ENCODE measurements at regions not wholly inside any gene's neighbourhood (a gene's known extent, or its start where the extent isn't known, plus 50 kb on each side); places are given as distances from the start of the nearest gene placed in this dataset.

GRCh38 chr16:64421515-64421914, 700.3 kb downstream of the CDH11 start:
- no peak for FAIRE-seq
- peak; percentile 8 for DNase-seq (ENCODE audit: low read depth)
- H3K27me3 ChIP-seq (ENCODE audit: control insufficient read depth, insufficient read depth, low read length) = no peaks in the 10 kb centered on the region
- TF ChIP-seq, protein P1, sequence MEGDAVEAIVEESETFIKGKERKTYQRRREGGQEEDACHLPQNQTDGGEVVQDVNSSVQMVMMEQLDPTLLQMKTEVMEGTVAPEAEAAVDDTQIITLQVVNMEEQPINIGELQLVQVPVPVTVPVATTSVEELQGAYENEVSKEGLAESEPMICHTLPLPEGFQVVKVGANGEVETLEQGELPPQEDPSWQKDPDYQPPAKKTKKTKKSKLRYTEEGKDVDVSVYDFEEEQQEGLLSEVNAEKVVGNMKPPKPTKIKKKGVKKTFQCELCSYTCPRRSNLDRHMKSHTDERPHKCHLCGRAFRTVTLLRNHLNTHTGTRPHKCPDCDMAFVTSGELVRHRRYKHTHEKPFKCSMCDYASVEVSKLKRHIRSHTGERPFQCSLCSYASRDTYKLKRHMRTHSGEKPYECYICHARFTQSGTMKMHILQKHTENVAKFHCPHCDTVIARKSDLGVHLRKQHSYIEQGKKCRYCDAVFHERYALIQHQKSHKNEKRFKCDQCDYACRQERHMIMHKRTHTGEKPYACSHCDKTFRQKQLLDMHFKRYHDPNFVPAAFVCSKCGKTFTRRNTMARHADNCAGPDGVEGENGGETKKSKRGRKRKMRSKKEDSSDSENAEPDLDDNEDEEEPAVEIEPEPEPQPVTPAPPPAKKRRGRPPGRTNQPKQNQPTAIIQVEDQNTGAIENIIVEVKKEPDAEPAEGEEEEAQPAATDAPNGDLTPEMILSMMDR (IDR thresholded peaks at IDR 0.05; ENCODE audit: insufficient read depth, low read length, severe bottlenecking) = no peak
- H3K4me3 ChIP-seq (ENCODE audit: low read depth, low read length) = no peak overlapping the region
- H3K36me3 ChIP-seq (ENCODE audit: control insufficient read depth, insufficient read depth, low read length) = no peaks in the 10 kb centered on the region

GRCh38 chr16:64419832-64420231, 702.0 kb downstream of the CDH11 start:
- Histone ChIP-seq H3K27me3 (ENCODE audit: control insufficient read depth, insufficient read depth, low read length) (no peaks in the 10 kb centered on the region), H3K36me3 (ENCODE audit: control insufficient read depth, insufficient read depth, low read length) (no peaks in the 10 kb centered on the region), H3K4me3 (ENCODE audit: low read depth, low read length) (no peak overlapping the region)
- no peak for DNase-seq (ENCODE audit: low read depth)
- TF ChIP-seq, protein P1 (IDR thresholded peaks at IDR 0.05; ENCODE audit: insufficient read depth, low read length, severe bottlenecking) = no peak
- no peak for FAIRE-seq

- Histone ChIP-seq H3K27me3 (ENCODE audit: control insufficient read depth, insufficient read depth, low read length) (no peaks in the 10 kb centered on the region), H3K4me3 (ENCODE audit: low read depth, low read length) (no peak overlapping the region), H3K36me3 (ENCODE audit: control insufficient read depth, insufficient read depth, low read length) (no peaks in the 10 kb centered on the region)
- peak; percentile 47 for FAIRE-seq
- TF ChIP-seq, protein P1 (IDR thresholded peaks at IDR 0.05; ENCODE audit: insufficient read depth, low read length, severe bottlenecking) = no peak
- peak; percentile 33 for DNase-seq (ENCODE audit: low read depth)
These were observed 704.1 kb downstream of the CDH11 start for GRCh38 chr16:64417711-64418227.

GRCh38 chr16:64416216-64417005, 705.5 kb downstream of the CDH11 start:
- peak; percentile 39 for DNase-seq (ENCODE audit: low read depth)
- TF ChIP-seq, protein P1 (IDR thresholded peaks at IDR 0.05; ENCODE audit: insufficient read depth, low read length, severe bottlenecking) = no peak
- Histone ChIP-seq H3K36me3 (ENCODE audit: control insufficient read depth, insufficient read depth, low read length) (no peaks in the 10 kb centered on the region), H3K4me3 (ENCODE audit: low read depth, low read length) (peak overlapping the region; percentile 33), H3K27me3 (ENCODE audit: control insufficient read depth, insufficient read depth, low read length) (no peaks in the 10 kb centered on the region)
- FAIRE-seq = no peak

GRCh38 chr16:64412578-64413280, 709.1 kb downstream of the CDH11 start:
- no peak for FAIRE-seq
- peak; percentile 51 for DNase-seq (ENCODE audit: low read depth)

More at GRCh38 chr16:64412578-64413280, 709.1 kb downstream of the CDH11 start:
- TF ChIP-seq, protein P1 (IDR thresholded peaks at IDR 0.05; ENCODE audit: insufficient read depth, low read length, severe bottlenecking) = no peak
- no peaks in the 10 kb centered on the region for H3K36me3 ChIP-seq (ENCODE audit: control insufficient read depth, insufficient read depth, low read length)
- no peaks in the 10 kb centered on the region for H3K27me3 ChIP-seq (ENCODE audit: control insufficient read depth, insufficient read depth, low read length)
- no peak overlapping the region for H3K4me3 ChIP-seq (ENCODE audit: low read depth, low read length)

Data from bronchial epithelial cell (primary cell).